ENCODE measurements at regions not wholly inside any gene's neighbourhood (a gene's known extent, or its start where the extent isn't known, plus 50 kb on each side); places are given as distances from the start of the nearest gene placed in this dataset.

DNA sequence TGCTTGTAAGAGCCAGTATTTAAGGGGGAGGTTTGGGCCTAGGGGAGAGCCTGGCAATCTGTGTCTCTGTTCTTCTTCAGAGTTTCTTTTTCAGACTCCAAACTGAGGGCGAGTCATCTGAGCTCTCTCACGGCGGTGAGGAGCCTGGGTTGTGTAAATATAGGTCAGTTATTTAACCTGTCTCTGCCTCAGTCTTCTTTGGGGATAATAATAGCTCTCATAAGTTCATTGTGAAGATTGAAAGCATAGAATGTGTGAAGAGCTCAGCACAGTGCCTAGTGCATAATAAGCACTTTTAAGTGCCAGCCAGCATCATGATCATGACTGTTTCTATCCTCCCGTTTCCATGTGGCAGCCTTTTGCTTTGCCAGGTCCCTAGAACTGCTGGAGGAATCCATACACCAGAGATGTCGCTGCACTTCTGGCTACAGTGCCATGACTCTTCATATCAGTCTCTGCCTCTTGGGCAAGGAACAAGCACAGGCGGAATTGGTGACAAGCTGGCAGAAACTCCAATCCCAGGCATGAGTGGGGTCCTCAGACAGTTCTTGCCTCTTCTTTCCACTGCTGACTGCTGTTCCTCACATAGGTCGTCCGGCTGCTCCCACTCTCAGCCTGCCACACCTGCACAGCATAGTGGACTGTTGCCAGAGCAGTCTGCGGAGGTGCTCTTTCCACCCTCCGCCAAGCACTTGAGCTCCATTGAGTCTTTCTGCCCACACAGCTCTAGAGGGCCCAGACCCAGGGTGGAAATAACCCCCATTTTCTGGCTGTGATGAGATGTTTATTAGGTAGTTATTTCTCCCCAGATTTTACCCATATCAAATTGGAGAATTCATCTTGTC lies 103.7 kb upstream of the MAML3 start:
- no peaks in the 10 kb centered on the region for H3K36me3 ChIP-seq (replicated peaks in 1 of 2; ENCODE audit: insufficient read depth in 1 of 2, low read depth in 2 of 2)
- ATAC-seq = no peak
- no peak for DNase-seq
- intact Hi-C loops (cut with DNase I) = loop anchor here (10.0 kb wide), 1 partner anchor 243 kb away; no protein-coding TSS in a partner anchor
- H3K4me1 ChIP-seq = peaks cover 8% of the 10 kb centered on the region
- H3K27me3 ChIP-seq = no peaks in the 10 kb centered on the region
- no peak overlapping the region for H3K4me3 ChIP-seq
- no peaks in the 10 kb centered on the region for H3K9me3 ChIP-seq
- H3K27ac ChIP-seq = no peak overlapping the region
- WGBS, 2 donors = 71 to 76% methylated on average over 10 of the region's 10 CpGs
- TF ChIP-seq, protein P1, sequence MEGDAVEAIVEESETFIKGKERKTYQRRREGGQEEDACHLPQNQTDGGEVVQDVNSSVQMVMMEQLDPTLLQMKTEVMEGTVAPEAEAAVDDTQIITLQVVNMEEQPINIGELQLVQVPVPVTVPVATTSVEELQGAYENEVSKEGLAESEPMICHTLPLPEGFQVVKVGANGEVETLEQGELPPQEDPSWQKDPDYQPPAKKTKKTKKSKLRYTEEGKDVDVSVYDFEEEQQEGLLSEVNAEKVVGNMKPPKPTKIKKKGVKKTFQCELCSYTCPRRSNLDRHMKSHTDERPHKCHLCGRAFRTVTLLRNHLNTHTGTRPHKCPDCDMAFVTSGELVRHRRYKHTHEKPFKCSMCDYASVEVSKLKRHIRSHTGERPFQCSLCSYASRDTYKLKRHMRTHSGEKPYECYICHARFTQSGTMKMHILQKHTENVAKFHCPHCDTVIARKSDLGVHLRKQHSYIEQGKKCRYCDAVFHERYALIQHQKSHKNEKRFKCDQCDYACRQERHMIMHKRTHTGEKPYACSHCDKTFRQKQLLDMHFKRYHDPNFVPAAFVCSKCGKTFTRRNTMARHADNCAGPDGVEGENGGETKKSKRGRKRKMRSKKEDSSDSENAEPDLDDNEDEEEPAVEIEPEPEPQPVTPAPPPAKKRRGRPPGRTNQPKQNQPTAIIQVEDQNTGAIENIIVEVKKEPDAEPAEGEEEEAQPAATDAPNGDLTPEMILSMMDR (IDR thresholded peaks at IDR 0.05) = no peak
- TF ChIP-seq POLR2A (IDR thresholded peaks at IDR 0.05) = no peak

DNA sequence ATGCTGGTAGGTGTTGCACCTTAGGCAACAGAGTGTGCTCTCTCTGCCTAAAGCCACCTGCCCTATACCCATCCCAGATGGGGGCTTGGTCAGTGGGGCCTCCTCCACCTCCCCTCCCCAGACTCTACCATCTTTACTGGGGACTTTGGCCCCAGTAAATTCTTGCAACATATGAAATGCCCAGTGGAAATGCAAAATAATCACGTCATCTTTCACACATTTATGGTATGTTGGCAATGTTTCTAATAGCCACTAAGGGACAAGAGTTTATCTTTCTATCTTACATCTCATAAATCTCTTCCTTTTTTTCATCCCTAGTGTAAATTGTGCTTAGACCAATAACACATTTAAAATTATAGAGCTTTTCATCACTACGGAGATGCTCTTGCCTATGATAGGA lies 103.0 kb upstream of the MAML3 start:
- DNase-seq = no peak
- Histone ChIP-seq H3K9me3 (no peaks in the 10 kb centered on the region), H3K4me3 (no peak overlapping the region), H3K36me3 (replicated peaks in 1 of 2; ENCODE audit: insufficient read depth in 1 of 2, low read depth in 2 of 2) (no peaks in the 10 kb centered on the region), H3K4me1 (peaks cover 15% of the 10 kb centered on the region), H3K27ac (no peak overlapping the region), H3K27me3 (no peaks in the 10 kb centered on the region)
- no peak for TF ChIP-seq POLR2A (IDR thresholded peaks at IDR 0.05)
- TF ChIP-seq, protein P1 (IDR thresholded peaks at IDR 0.05) = no peak
- intact Hi-C loops (cut with DNase I) = loop anchor here (10.0 kb wide), 1 partner anchor 242 kb away; no protein-coding TSS in a partner anchor
- no peak for ATAC-seq
- 78 to 97% methylated on average over 2 of the region's 2 CpGs for WGBS, 2 donors

DNA sequence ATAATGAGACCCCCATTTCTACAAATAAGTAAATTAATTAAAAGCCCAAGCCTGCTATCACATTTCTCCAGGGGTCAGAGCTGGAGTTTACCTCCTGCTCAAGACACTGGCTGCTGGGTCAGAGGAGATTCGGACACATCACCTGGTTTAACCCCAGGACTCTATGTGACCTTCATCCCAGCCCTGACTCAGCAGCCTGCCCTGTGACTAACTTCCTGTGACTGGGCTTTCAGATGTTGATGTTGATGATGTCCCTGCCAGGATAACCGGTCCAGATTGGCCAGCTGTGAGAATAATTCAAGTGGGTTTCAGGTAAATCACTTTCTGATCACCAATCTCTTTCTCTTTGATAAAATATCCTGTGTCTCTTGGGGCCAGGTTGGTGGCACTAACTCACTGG lies 102.4 kb upstream of the MAML3 start:
- DNase-seq (no peak), ATAC-seq (no peak)
- Histone ChIP-seq H3K36me3 (replicated peaks in 1 of 2; ENCODE audit: insufficient read depth in 1 of 2, low read depth in 2 of 2) (no peaks in the 10 kb centered on the region), H3K4me1 (peaks cover 17% of the 10 kb centered on the region), H3K4me3 (no peak overlapping the region), H3K27ac (no peak overlapping the region), H3K27me3 (no peaks in the 10 kb centered on the region), H3K9me3 (no peaks in the 10 kb centered on the region)
- 37 to 41% methylated on average over 2 of the region's 2 CpGs for WGBS, 2 donors
- no peak for TF ChIP-seq POLR2A (IDR thresholded peaks at IDR 0.05)
- TF ChIP-seq, protein P1 (IDR thresholded peaks at IDR 0.05) = no peak
- intact Hi-C loops (cut with DNase I) = loop anchor here (10.0 kb wide), 1 partner anchor 242 kb away; no protein-coding TSS in a partner anchor

DNA sequence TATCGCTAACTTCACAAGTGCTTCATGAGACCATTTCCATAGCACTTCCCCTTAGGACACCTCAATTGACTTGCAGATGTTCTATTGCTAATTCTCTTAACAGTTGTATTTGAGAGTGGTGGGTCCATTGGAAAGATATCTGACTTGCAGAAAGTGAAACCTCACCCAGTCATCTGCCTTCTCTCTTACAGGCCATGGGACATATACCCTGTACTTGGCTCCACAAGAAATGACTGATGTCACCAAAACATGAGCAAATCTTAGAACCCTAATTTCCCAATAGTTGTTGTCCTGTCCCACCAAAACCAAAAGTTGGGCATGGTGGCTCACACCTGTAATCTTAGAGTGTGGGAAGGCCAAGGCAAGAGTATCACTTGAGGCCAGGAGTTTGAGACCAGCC lies 101.9 kb upstream of the MAML3 start:
- ATAC-seq (no peak), DNase-seq (no peak)
- Histone ChIP-seq H3K4me1 (peaks cover 17% of the 10 kb centered on the region), H3K27me3 (no peaks in the 10 kb centered on the region), H3K36me3 (replicated peaks in 1 of 2; ENCODE audit: insufficient read depth in 1 of 2, low read depth in 2 of 2) (no peaks in the 10 kb centered on the region), H3K4me3 (no peak overlapping the region), H3K9me3 (no peaks in the 10 kb centered on the region), H3K27ac (no peak overlapping the region)
- WGBS, 2 donors = 94 to 97% methylated on average over 1 of the region's 1 CpG
- TF ChIP-seq POLR2A (IDR thresholded peaks at IDR 0.05) = no peak
- TF ChIP-seq, protein P1 (IDR thresholded peaks at IDR 0.05) = no peak
- intact Hi-C loops (cut with DNase I) = loop anchor here (10.0 kb wide), 1 partner anchor 241 kb away; no protein-coding TSS in a partner anchor

Data from body of pancreas (tissue), 4 donors.